Spleen (tissue), 11 donors: ENCODE measurements at regions not wholly inside any gene's neighbourhood (a gene's known extent, or its start where the extent isn't known, plus 50 kb on each side); places are given as distances from the start of the nearest gene placed in this dataset.

Source experiments
- DNase-seq: peaks from one replicate; pipeline ENCODE4 v3.0.0-alpha.2; 2020
- H3K27ac ChIP-seq, 8 donors: fragments of 200-600 bp; sonication (generic) in 7 of 8; 1 replicate in 4 of 8; 2 replicates in 4 of 8; pipeline versions ENCODE4 v1.5.0 to v1.8.0; 2016 to 2021; ENCODE audit warnings: inconsistent platforms in 4 of 8, mild to moderate bottlenecking in 4 of 8, moderate library complexity in 1 of 8
- H3K27me3 ChIP-seq, 7 donors: fragments of 200-600 bp; sonication (generic) in 6 of 7; replicated peaks in 1 of 7; 1 replicate in 4 of 7; 2 replicates in 3 of 7; pipeline versions ENCODE4 v1.5.0 to v1.8.0; 2016 to 2021; ENCODE audit warnings: inconsistent platforms in 3 of 7, mild to moderate bottlenecking in 1 of 7
- H3K36me3 ChIP-seq, 6 donors: fragments of 200-600 bp; sonication (generic) in 5 of 6; 1 replicate in 4 of 6; 2 replicates in 2 of 6; pipeline versions ENCODE4 v1.5.0 to v1.8.0; 2016 to 2021; ENCODE audit warnings: inconsistent platforms in 2 of 6
- H3K4me1 ChIP-seq, 6 donors: fragments of 200-600 bp; sonication (generic) in 5 of 6; 1 replicate in 3 of 6; 2 replicates in 3 of 6; pipeline versions ENCODE4 v1.5.0 to v1.8.0; 2016 to 2021; ENCODE audit warnings: inconsistent platforms in 3 of 6
- H3K4me3 ChIP-seq, 8 donors: fragments of 200-600 bp; sonication (generic) in 7 of 8; 1 replicate in 4 of 8; 2 replicates in 4 of 8; pipeline versions ENCODE4 v1.5.0 to v1.8.0; 2016 to 2021; ENCODE audit warnings: inconsistent platforms in 4 of 8, mild to moderate bottlenecking in 4 of 8, moderate library complexity in 2 of 8
- H3K9me3 ChIP-seq, 8 donors: fragments of 200-600 bp; sonication (generic) in 7 of 8; 1 replicate in 4 of 8; 2 replicates in 4 of 8; pipeline versions ENCODE4 v1.5.0 to v1.8.0; 2016 to 2021; ENCODE audit warnings: inconsistent platforms in 4 of 8
- POLR2A ChIP-seq, 3 donors: fragments of 450-650 bp; IDR thresholded peaks; one replicate each; pipeline ENCODE4 v1.5.1; 2017; ENCODE audit warnings: antibody characterized with exemption in 3 of 3, mild to moderate bottlenecking in 1 of 3
- POLR2AphosphoS5 ChIP-seq, 3 donors: sonication (generic); formaldehyde crosslinking; IDR thresholded peaks; one replicate each; pipeline ENCODE4 v1.5.1; 2017; ENCODE audit warnings: antibody characterized with exemption in 3 of 3
- WGBS, 5 donors: extraction: QIAGEN DNeasy Blood & Tissue Kit in 3 of 5; methylation state at CpG; one replicate each; pipeline versions ENCODE4 v1.1.5 to v1.1.7; 2013 to 2018; 5-methylcytosine and 5-hydroxymethylcytosine counted together
- intact Hi-C: fragments of 100-400 bp; cut with DNase I; formaldehyde crosslinking; loops from one replicate; pipeline ENCODE4 v1.15.0; 2023; ENCODE audit warnings: low total_unique reads
- TF ChIP-seq, protein P1 (sequence below), 11 experiments: fragments of 200-600 bp in 7 of 11; fragments of 450-650 bp in 4 of 11; sonication (generic) in 4 of 11; IDR thresholded peaks in 8 of 11; conservative IDR thresholded peaks in 3 of 11; 1 replicate in 7 of 11; 2 replicates in 4 of 11; pipeline versions ENCODE4 v1.4.0 to v1.8.0; 2016 to 2021; ENCODE audit warnings: antibody characterized with exemption in 11 of 11, inconsistent platforms in 4 of 11, mild to moderate bottlenecking in 1 of 11
- donor health status: healthy with polysubstance abuse.
- donor health status: DM: no; HTN: no; CAD: no; lungs with moderate emphysema.
- donor health status: DM: no; HTN: no; CAD: no.
- donor health status: Bipolar disorder and iron deficiency.
- donor health status: healthy.
- donor health status: DM: no; HTN: no; CAD: no.
- donor health status: DM: yes; HTN: yes; CAD: no.

DNA sequence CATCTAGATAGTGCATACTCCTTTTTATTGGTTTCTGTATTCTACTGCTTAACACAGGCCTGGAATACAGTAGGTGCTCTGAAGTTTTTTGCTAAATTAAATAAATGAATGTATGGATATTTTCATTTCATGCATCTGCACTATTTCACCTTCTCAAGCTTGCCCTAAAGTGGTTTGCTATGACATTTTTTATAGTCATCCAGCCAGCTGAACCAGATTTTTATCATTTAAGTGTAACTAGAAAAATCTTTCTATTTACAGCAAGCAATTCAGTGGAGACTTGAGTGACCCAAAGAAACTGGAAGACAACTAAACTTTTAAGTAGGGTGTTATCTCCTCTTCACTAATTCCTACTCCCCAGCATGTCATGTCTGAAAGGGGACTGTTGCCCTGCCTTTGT, 354.9 kb downstream of the OSR1 start:
- intact Hi-C loops: no loop called here
- H3K4me1 ChIP-seq: no peaks in the 10 kb centered on the region
- no peak overlapping the region for H3K27ac ChIP-seq
- DNase-seq: no peak
- H3K27me3 ChIP-seq: no peaks in the 10 kb centered on the region
- no peak overlapping the region for H3K4me3 ChIP-seq
- H3K9me3 ChIP-seq: peaks cover 0 to 4% (median 0%) of the 10 kb centered on the region in 8 donors
- H3K36me3 ChIP-seq: no peaks in the 10 kb centered on the region
- no peak for TF ChIP-seq POLR2A (IDR thresholded peaks at IDR 0.05)
- TF ChIP-seq POLR2AphosphoS5 (IDR thresholded peaks at IDR 0.05): no peak
- TF ChIP-seq, protein P1, sequence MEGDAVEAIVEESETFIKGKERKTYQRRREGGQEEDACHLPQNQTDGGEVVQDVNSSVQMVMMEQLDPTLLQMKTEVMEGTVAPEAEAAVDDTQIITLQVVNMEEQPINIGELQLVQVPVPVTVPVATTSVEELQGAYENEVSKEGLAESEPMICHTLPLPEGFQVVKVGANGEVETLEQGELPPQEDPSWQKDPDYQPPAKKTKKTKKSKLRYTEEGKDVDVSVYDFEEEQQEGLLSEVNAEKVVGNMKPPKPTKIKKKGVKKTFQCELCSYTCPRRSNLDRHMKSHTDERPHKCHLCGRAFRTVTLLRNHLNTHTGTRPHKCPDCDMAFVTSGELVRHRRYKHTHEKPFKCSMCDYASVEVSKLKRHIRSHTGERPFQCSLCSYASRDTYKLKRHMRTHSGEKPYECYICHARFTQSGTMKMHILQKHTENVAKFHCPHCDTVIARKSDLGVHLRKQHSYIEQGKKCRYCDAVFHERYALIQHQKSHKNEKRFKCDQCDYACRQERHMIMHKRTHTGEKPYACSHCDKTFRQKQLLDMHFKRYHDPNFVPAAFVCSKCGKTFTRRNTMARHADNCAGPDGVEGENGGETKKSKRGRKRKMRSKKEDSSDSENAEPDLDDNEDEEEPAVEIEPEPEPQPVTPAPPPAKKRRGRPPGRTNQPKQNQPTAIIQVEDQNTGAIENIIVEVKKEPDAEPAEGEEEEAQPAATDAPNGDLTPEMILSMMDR (IDR thresholded peaks at IDR 0.05 in 8 of 11, conservative IDR thresholded peaks at IDR 0.05 in 3 of 11): no peak

DNA sequence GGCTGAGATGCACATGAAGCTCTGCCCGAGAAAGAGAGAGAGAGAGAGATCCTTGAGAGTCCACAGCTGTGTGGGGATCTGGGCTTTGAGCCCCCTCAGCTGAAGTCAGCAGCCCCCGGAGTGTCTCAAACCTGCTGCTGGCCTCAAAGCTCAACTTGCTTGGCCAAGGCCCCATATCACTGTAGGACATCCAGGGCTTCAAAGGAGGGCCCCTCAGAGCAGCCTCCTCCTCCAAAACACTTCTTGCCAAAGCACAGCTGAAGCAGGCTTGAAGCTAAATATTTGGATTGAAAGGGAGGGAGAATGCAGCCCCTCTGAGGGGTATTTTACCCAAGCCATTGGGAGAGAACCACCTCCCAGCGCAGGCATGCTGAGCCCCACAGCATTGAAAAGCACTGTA, 357.6 kb downstream of the OSR1 start:
- no peak for DNase-seq
- intact Hi-C loops: no loop called here
- Histone ChIP-seq H3K36me3 (no peaks in the 10 kb centered on the region), H3K27ac (no peak overlapping the region), H3K4me1 (no peaks in the 10 kb centered on the region), H3K4me3 (no peak overlapping the region), H3K27me3 (no peaks in the 10 kb centered on the region), H3K9me3 (no peaks in the 10 kb centered on the region)
- WGBS, 5 donors: 38 to 90% (median 75%) methylated on average over 1 to 3 of the region's 3 CpGs
- TF ChIP-seq POLR2AphosphoS5 (IDR thresholded peaks at IDR 0.05) (no peak), POLR2A (IDR thresholded peaks at IDR 0.05) (no peak)
- TF ChIP-seq, protein P1 (IDR thresholded peaks at IDR 0.05 in 8 of 11, conservative IDR thresholded peaks at IDR 0.05 in 3 of 11): no peak

DNA sequence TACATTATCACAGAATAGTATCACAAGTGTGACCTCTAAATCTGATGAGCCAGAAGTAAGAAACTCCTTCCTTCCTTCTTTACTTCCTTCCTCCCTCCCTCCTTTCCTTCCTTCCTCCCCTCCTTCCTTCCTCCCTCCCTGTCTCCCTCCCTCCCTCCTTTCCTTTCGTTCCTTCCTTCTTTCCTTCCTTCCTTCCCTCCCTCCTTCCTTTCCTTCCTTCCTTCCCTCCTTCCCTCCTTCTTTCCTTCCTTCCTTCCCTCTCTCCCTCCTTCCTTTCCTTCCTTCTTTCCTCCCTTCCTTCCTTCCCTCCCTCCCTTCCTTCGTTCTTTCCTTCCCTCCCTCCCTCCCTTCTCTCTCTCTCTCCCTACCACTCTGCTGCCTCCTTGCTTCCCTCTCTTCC, 359.2 kb downstream of the OSR1 start:
- Histone ChIP-seq H3K36me3 (no peaks in the 10 kb centered on the region), H3K27ac (no peak overlapping the region), H3K9me3 (no peaks in the 10 kb centered on the region), H3K4me3 (no peak overlapping the region), H3K4me1 (no peaks in the 10 kb centered on the region), H3K27me3 (no peaks in the 10 kb centered on the region)
- no peak for TF ChIP-seq POLR2AphosphoS5 (IDR thresholded peaks at IDR 0.05)
- intact Hi-C loops: no loop called here
- WGBS, 5 donors: 67 to 86% (median 69%) methylated on average over 2 of the region's 2 CpGs
- DNase-seq: no peak

DNA sequence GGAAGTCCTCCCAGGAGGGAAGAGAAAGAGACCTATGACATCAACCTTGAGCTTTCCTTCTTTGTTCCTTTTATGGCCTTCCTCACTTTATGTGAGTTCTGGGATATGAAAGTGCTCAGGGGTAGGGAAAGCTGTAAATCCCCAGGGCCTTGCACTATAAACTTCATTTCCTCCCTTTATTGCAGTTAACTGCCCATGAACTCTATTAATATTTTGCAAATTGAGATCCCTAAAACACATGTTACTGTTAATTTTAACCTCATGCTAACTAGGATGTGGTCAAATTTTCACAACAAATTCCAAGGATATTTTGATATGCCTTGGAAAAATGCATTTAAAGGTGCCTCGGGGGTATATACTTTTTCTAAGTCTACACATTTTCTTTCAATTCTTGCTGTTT, 359.9 kb downstream of the OSR1 start:
- intact Hi-C loops: no loop called here
- DNase-seq: no peak
- Histone ChIP-seq H3K27me3 (no peaks in the 10 kb centered on the region), H3K4me1 (no peaks in the 10 kb centered on the region), H3K36me3 (no peaks in the 10 kb centered on the region), H3K4me3 (no peak overlapping the region), H3K9me3 (no peaks in the 10 kb centered on the region), H3K27ac (no peak overlapping the region)
- WGBS, 5 donors: 64 to 80% (median 76%) methylated on average over 1 of the region's 1 CpG
- TF ChIP-seq POLR2AphosphoS5 (IDR thresholded peaks at IDR 0.05): no peak
- TF ChIP-seq, protein P1 (IDR thresholded peaks at IDR 0.05 in 8 of 11, conservative IDR thresholded peaks at IDR 0.05 in 3 of 11): no peak

DNA sequence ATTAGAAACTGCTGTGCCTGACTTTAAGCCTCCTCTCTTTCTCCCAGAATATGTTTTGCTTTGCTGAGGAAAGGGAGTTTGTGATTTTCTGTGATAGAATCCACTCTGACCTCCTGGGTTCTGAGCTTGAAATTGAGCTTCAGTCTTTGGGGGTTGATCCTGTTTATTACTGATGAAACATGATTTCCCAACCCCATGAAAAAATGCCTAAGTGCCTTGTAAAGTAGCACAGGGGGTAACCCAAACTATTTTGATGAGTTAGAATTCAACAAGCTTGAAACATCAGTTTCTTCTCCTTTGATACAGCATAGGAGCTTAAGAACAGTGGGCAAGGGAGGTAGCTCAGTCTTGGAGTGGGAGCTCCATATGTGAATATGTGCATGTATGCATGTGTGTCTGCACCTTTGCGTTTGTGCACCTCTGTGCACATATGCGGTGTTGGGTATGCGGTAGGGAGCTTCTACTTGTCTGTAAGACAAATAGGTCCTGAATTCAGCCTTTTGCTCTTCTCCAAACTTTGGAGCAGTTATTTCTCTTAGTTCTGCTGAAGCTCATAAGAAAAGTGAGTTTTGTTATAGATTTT, 364.6 kb downstream of the OSR1 start:
- WGBS, 5 donors: 89 to 97% (median 94%) methylated on average over 3 of the region's 3 CpGs
- intact Hi-C loops: no loop called here
- no peak overlapping the region for H3K27ac ChIP-seq

More for the DNA sequence above, 364.6 kb downstream of the OSR1 start:
- TF ChIP-seq POLR2A (IDR thresholded peaks at IDR 0.05) (no peak), POLR2AphosphoS5 (IDR thresholded peaks at IDR 0.05) (no peak)
- TF ChIP-seq, protein P1 (IDR thresholded peaks at IDR 0.05 in 8 of 11, conservative IDR thresholded peaks at IDR 0.05 in 3 of 11): no peak
- H3K36me3 ChIP-seq: no peaks in the 10 kb centered on the region
- H3K27me3 ChIP-seq: no peaks in the 10 kb centered on the region
- no peak overlapping the region for H3K4me3 ChIP-seq
- peaks cover 0 to 3% (median 0%) of the 10 kb centered on the region in 6 donors for H3K4me1 ChIP-seq
- DNase-seq: no peak
- H3K9me3 ChIP-seq: no peaks in the 10 kb centered on the region
